Activated B cell treated with CpG ODN at 0.5 μM for 24 hours (primary cell): ENCODE measurements at regions not wholly inside any gene's neighbourhood (a gene's known extent, or its start where the extent isn't known, plus 50 kb on each side); places are given as distances from the start of the nearest gene placed in this dataset.

Experiments used
- ATAC-seq: fragments of 200-7000 bp; cut with Tn5 transposase; one replicate; pipeline ENCODE4 v1.10.0; 2021; ENCODE audit warnings: low read depth, mild to moderate bottlenecking, moderate library complexity
- CTCF ChIA-PET: fragments of 350-600 bp; sonication (Branson Sonifier 250); formaldehyde crosslinking; loops from one replicate; lab custom pipeline; 2021; ENCODE audit warnings: antibody characterized with exemption; lab: Charles Lee
- POLR2A ChIA-PET: fragments of 350-600 bp; sonication (Branson Sonifier 250); formaldehyde crosslinking; loops from one replicate; lab custom pipeline; 2021; ENCODE audit warnings: antibody characterized with exemption; lab: Charles Lee
- DNase-seq: peaks from one replicate; pipeline ENCODE4 v3.0.0; 2022
- H3K27ac Mint-ChIP-seq: one replicate; pipeline ENCODE4 v1.8.0; 2020; ENCODE audit warnings: mixed read lengths
- H3K27me3 Mint-ChIP-seq: one replicate; pipeline ENCODE4 v1.8.0; 2021; ENCODE audit warnings: mixed read lengths
- H3K36me3 Mint-ChIP-seq: one replicate; pipeline ENCODE4 v1.8.0; 2021; ENCODE audit warnings: low read depth, mixed read lengths
- H3K4me1 Mint-ChIP-seq: one replicate; pipeline ENCODE4 v1.8.0; 2021; ENCODE audit warnings: mixed read lengths
- H3K4me3 Mint-ChIP-seq: one replicate; pipeline ENCODE4 v1.8.0; 2020; ENCODE audit warnings: mild to moderate bottlenecking, mixed read lengths
- H3K9me3 Mint-ChIP-seq: one replicate; pipeline ENCODE4 v1.8.0; 2020; ENCODE audit warnings: mixed read lengths
- CTCF ChIP-seq: fragments of 200-600 bp; IDR thresholded peaks from one replicate; pipeline ENCODE4 v1.8.0; 2022; ENCODE audit warnings: antibody characterized with exemption, mild to moderate bottlenecking
- intact Hi-C: fragments of 100-400 bp; cut with micrococcal nuclease; formaldehyde crosslinking; loops from one replicate; pipeline ENCODE4 v1.15.1; 2024

- no peak overlapping the region for H3K27ac Mint-ChIP-seq
- POLR2A ChIA-PET, result no interaction called here
- H3K9me3 Mint-ChIP-seq, result no peaks in the 10 kb centered on the region
- no peak overlapping the region for H3K4me3 Mint-ChIP-seq
- ATAC-seq, result no peak
- no peaks in the 10 kb centered on the region for H3K4me1 Mint-ChIP-seq
- CTCF ChIA-PET, result interaction anchor here (0.9 to 1.9 kb wide), 5 partner anchors 12 to 1089 kb away, joined by 3 to 7 read pairs (median 5); no protein-coding TSS in a partner anchor
- intact Hi-C loops, result no loop called here
- no peak for TF ChIP-seq CTCF
- no peaks in the 10 kb centered on the region for H3K36me3 Mint-ChIP-seq
- H3K27me3 Mint-ChIP-seq, result peaks cover 31% of the 10 kb centered on the region
- DNase-seq, result no peak
Observed at GRCh38 chr11:128029219-128029722, 558.1 kb downstream of the ETS1 start.

GRCh38 chr11:128026596-128026995 lies 560.8 kb downstream of the ETS1 start:
- ATAC-seq, result no peak
- no peak overlapping the region for H3K27ac Mint-ChIP-seq

GRCh38 chr11:128022761-128023160 lies 564.6 kb downstream of the ETS1 start:
- no peak for TF ChIP-seq CTCF
- Mint-ChIP-seq H3K27ac (no peak overlapping the region), H3K4me3 (no peak overlapping the region), H3K36me3 (no peaks in the 10 kb centered on the region), H3K27me3 (peaks cover 18% of the 10 kb centered on the region), H3K4me1 (no peaks in the 10 kb centered on the region), H3K9me3 (no peaks in the 10 kb centered on the region)
- ChIA-PET POLR2A (no interaction called here), CTCF (no interaction called here)
- intact Hi-C loops, result no loop called here
- no peak for DNase-seq
- no peak for ATAC-seq

More at GRCh38 chr11:128026596-128026995, 560.8 kb downstream of the ETS1 start:
- POLR2A ChIA-PET, result no interaction called here
- Mint-ChIP-seq H3K4me3 (no peak overlapping the region), H3K9me3 (no peaks in the 10 kb centered on the region), H3K27me3 (peaks cover 32% of the 10 kb centered on the region), H3K36me3 (no peaks in the 10 kb centered on the region), H3K4me1 (no peaks in the 10 kb centered on the region)
- DNase-seq, result no peak
- TF ChIP-seq CTCF, result no peak
- CTCF ChIA-PET, result interaction anchor here (1.4 kb wide), 1 partner anchor 131 kb away, joined by 5 read pairs; no protein-coding TSS in a partner anchor
- intact Hi-C loops, result no loop called here

GRCh38 chr11:128022007-128022368 lies 565.4 kb downstream of the ETS1 start:
- Mint-ChIP-seq H3K27ac (no peak overlapping the region), H3K9me3 (no peaks in the 10 kb centered on the region), H3K27me3 (peaks cover 13% of the 10 kb centered on the region), H3K4me3 (no peak overlapping the region), H3K4me1 (no peaks in the 10 kb centered on the region), H3K36me3 (no peaks in the 10 kb centered on the region)
- no peak for ATAC-seq
- no peak for TF ChIP-seq CTCF
- ChIA-PET POLR2A (no interaction called here), CTCF (no interaction called here)
- intact Hi-C loops, result no loop called here
- no peak for DNase-seq

GRCh38 chr11:128021349-128022006 lies 565.9 kb downstream of the ETS1 start:
- ChIA-PET CTCF (interaction anchor here (1.9 kb wide), 1 partner anchor 136 kb away, joined by 5 read pairs; no protein-coding TSS in a partner anchor), POLR2A (no interaction called here)
- ATAC-seq (no peak), DNase-seq (no peak)
- H3K36me3 Mint-ChIP-seq, result no peaks in the 10 kb centered on the region
- no peak overlapping the region for H3K4me3 Mint-ChIP-seq
- H3K27me3 Mint-ChIP-seq, result peaks cover 12% of the 10 kb centered on the region
- intact Hi-C loops, result no loop called here
- no peaks in the 10 kb centered on the region for H3K4me1 Mint-ChIP-seq
- no peak for TF ChIP-seq CTCF
- H3K27ac Mint-ChIP-seq, result no peak overlapping the region
- no peaks in the 10 kb centered on the region for H3K9me3 Mint-ChIP-seq
